ENCODE measurements at regions not wholly inside any gene's neighbourhood (a gene's known extent, or its start where the extent isn't known, plus 50 kb on each side); places are given as distances from the start of the nearest gene placed in this dataset.
"Not testable (repeated sequence)": the region's sequence is repeated elsewhere in the genome, so short reads cannot be mapped to it uniquely, and the experiment has no call there.

DNA sequence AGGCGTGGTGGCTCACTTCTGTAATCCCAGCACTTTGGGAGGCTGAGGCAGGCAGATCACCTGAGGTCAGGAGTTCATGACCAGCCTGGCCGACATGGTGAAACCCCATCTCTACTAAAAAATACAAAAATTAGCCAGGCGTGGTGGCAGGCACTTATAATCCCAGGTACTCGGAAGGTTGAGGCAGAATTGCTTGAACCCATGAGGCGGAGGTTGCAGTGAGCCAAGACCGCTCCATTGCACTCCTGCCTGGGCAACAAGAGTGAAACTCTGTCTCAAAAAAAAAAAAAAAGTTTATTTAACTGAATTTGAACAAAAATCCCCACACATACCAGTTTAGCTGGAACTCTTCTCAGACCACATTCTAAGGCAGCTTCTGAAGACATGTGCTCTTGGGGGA, 51.8 kb upstream of the HABP2 start:
- not testable (repeated sequence) for TF ChIP-seq CTCF (conservative IDR thresholded peaks at IDR 0.05); ZFX (IDR thresholded peaks at IDR 0.05)

Data from C4-2B (cell line).